ENCODE measurements at regions not wholly inside any gene's neighbourhood (a gene's known extent, or its start where the extent isn't known, plus 50 kb on each side); places are given as distances from the start of the nearest gene placed in this dataset.
"Not testable (repeated sequence)": the region's sequence is repeated elsewhere in the genome, so short reads cannot be mapped to it uniquely, and the experiment has no call there.

DNA sequence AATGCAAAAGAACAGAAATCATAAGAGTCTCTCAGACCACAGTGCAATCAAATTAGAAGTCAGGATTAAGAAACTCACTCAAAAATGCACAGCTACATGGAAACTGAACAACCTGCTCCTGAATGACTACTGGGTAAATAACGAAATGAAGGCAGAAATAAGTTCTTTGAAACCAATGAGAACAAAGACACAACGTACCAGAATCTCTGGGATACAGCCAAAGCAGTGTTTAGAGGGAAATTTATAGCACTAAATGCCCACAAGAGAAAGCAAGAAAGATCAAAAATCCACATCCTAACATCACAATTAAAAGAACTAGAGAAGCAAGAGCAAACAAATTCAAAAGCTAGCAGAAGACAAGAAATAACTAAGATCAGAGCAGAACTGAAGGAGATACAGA lies 160.5 kb upstream of the ZNF648 start:
- not testable (repeated sequence) for H3K36me3 Mint-ChIP-seq; ATAC-seq (ENCODE audit: low read depth in 2 of 2); H3K4me1 ChIP-seq (ENCODE audit: control insufficient read depth, insufficient read depth, low read length, poor library complexity, severe bottlenecking); H3K9me3 ChIP-seq (ENCODE audit: control insufficient read depth in 2 of 2, low read length in 2 of 2); H3K36me3 ChIP-seq (ENCODE audit: control insufficient read depth, insufficient read depth, low read length); H3K4me3 ChIP-seq (ENCODE audit: low read depth, low read length); H3K27ac Mint-ChIP-seq; H3K4me3 Mint-ChIP-seq; H3K27me3 ChIP-seq (ENCODE audit: control insufficient read depth, insufficient read depth, low read length); H3K4me1 Mint-ChIP-seq; H3K27ac ChIP-seq (ENCODE audit: insufficient read depth, low read length, poor library complexity, severe bottlenecking); DNase-seq
- H3K9me3 Mint-ChIP-seq = peaks cover 2 to 33% (median 8%) of the 10 kb centered on the region in 7 donors
- H3K27me3 Mint-ChIP-seq = peaks cover 17% of the 10 kb centered on the region

DNA sequence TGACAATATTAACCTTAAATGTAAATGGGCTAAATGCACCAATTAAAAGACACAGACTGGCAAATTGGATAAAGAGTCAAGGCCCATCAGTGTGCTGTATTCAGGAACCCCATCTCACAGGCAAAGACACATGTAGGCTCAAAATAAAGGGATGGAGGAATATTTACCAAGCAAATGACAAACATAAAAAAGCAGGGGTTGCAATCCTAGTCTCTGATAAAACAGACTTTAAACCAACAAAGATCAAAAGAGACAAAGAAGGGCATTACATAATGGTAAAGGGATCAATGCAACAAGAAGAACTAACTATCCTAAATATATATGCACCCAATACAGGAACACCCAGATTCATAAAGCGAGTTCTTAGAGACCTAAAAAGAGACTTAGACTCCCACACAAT lies 159.9 kb upstream of the ZNF648 start:
- not testable (repeated sequence) for H3K4me1 Mint-ChIP-seq; ATAC-seq (ENCODE audit: low read depth in 2 of 2); H3K4me1 ChIP-seq (ENCODE audit: control insufficient read depth, insufficient read depth, low read length, poor library complexity, severe bottlenecking); DNase-seq; H3K27ac Mint-ChIP-seq; H3K9me3 ChIP-seq (ENCODE audit: control insufficient read depth in 2 of 2, low read length in 2 of 2); H3K4me3 ChIP-seq (ENCODE audit: low read depth, low read length); H3K36me3 Mint-ChIP-seq; H3K27ac ChIP-seq (ENCODE audit: insufficient read depth, low read length, poor library complexity, severe bottlenecking); H3K4me3 Mint-ChIP-seq; H3K36me3 ChIP-seq (ENCODE audit: control insufficient read depth, insufficient read depth, low read length); H3K27me3 ChIP-seq (ENCODE audit: control insufficient read depth, insufficient read depth, low read length)
- peaks cover 2 to 33% (median 9%) of the 10 kb centered on the region in 7 donors for H3K9me3 Mint-ChIP-seq
- peaks cover 22% of the 10 kb centered on the region for H3K27me3 Mint-ChIP-seq

DNA sequence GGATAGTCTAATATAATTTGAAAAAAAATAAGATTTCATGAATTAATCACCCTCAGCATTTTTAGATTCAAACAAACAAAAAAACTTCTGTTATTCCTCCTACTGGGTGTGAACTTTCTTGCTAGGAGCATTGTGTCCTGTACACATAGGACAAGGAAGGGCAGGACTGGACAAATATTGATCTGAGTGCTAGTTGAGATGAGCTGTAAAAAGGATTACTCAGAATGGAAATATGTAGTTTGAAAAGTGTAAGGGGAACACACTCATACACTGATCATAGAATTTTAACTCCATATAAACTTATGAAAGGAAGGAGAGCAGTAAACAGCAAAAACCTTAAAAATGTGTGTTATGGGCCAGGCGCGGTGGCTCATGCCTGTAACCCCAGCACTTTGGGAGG lies 156.5 kb upstream of the ZNF648 start:
- Histone ChIP-seq H3K27ac (ENCODE audit: insufficient read depth, low read length, poor library complexity, severe bottlenecking) (no peak overlapping the region), H3K4me3 (ENCODE audit: low read depth, low read length) (no peak overlapping the region), H3K4me1 (ENCODE audit: control insufficient read depth, insufficient read depth, low read length, poor library complexity, severe bottlenecking) (no peaks in the 10 kb centered on the region), H3K36me3 (ENCODE audit: control insufficient read depth, insufficient read depth, low read length) (no peaks in the 10 kb centered on the region), H3K27me3 (ENCODE audit: control insufficient read depth, insufficient read depth, low read length) (peaks cover 6% of the 10 kb centered on the region), H3K9me3 (ENCODE audit: control insufficient read depth in 2 of 2, low read length in 2 of 2) (no peaks in the 10 kb centered on the region)
- Mint-ChIP-seq H3K27me3 (peaks cover 18% of the 10 kb centered on the region), H3K4me3 (no peak overlapping the region), H3K36me3 (no peaks in the 10 kb centered on the region), H3K27ac (no peak overlapping the region), H3K9me3 (peaks cover 2 to 25% (median 7%) of the 10 kb centered on the region in 7 donors), H3K4me1 (no peaks in the 10 kb centered on the region)
- DNase-seq (no peak), ATAC-seq (ENCODE audit: low read depth in 2 of 2) (no peak)

DNA sequence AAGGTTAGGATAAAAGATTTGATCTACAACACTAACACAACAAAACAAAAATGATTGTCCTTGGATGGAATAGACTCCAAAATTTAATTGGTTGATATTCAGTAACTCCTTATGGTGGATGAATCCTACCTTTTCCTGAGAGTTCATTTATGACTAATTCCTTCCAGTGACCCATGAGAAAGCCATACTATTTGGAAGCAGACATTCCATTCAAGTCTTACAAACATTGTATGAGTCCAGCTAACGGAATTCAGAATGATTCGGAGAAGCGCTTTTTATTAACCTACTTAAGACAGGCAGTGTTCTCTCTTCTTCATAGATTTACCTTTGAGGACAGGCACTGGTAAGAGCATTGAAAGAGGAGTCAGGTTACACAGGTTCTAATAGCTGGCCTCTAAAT lies 155.6 kb upstream of the ZNF648 start:
- Mint-ChIP-seq H3K4me3 (no peak overlapping the region), H3K27ac (no peak overlapping the region), H3K4me1 (no peaks in the 10 kb centered on the region), H3K36me3 (no peaks in the 10 kb centered on the region), H3K9me3 (peaks cover 2 to 18% (median 6%) of the 10 kb centered on the region in 7 donors), H3K27me3 (peaks cover 22% of the 10 kb centered on the region)
- H3K4me1 ChIP-seq (ENCODE audit: control insufficient read depth, insufficient read depth, low read length, poor library complexity, severe bottlenecking) = no peaks in the 10 kb centered on the region
- no peak overlapping the region for H3K4me3 ChIP-seq (ENCODE audit: low read depth, low read length)
- no peak overlapping the region for H3K27ac ChIP-seq (ENCODE audit: insufficient read depth, low read length, poor library complexity, severe bottlenecking)
- no peak for DNase-seq
- no peaks in the 10 kb centered on the region for H3K36me3 ChIP-seq (ENCODE audit: control insufficient read depth, insufficient read depth, low read length)
- no peaks in the 10 kb centered on the region for H3K9me3 ChIP-seq (ENCODE audit: control insufficient read depth in 2 of 2, low read length in 2 of 2)
- ATAC-seq (ENCODE audit: low read depth in 2 of 2) = no peak
- peaks cover 6% of the 10 kb centered on the region for H3K27me3 ChIP-seq (ENCODE audit: control insufficient read depth, insufficient read depth, low read length)

DNA sequence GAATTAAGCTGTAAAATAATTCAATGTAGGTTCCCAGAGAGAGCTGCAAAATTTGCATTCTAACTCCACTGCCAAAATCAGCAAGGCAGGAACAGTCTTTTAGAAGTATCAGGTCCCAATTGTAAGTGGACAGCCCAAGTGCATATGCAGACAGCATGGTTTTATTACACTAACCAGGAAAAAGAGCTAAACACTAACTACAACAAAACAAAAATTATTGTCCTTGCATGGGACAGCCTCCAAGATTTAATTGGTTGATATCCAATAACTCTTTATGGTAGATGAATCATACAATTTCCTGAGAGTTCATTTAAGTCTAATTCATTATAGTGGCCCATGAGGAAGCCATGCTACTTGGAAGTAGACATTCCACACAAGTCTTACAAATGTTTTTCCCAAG lies 154.3 kb upstream of the ZNF648 start:
- H3K36me3 Mint-ChIP-seq = no peaks in the 10 kb centered on the region
- no peak overlapping the region for H3K4me3 Mint-ChIP-seq
- Histone ChIP-seq H3K4me3 (ENCODE audit: low read depth, low read length) (no peak overlapping the region), H3K4me1 (ENCODE audit: control insufficient read depth, insufficient read depth, low read length, poor library complexity, severe bottlenecking) (no peaks in the 10 kb centered on the region), H3K27me3 (ENCODE audit: control insufficient read depth, insufficient read depth, low read length) (peaks cover 5% of the 10 kb centered on the region), H3K27ac (ENCODE audit: insufficient read depth, low read length, poor library complexity, severe bottlenecking) (no peak overlapping the region), H3K36me3 (ENCODE audit: control insufficient read depth, insufficient read depth, low read length) (no peaks in the 10 kb centered on the region), H3K9me3 (ENCODE audit: control insufficient read depth in 2 of 2, low read length in 2 of 2) (no peaks in the 10 kb centered on the region)
- DNase-seq (no peak), ATAC-seq (ENCODE audit: low read depth in 2 of 2) (no peak)
- peaks cover 0 to 8% (median 3%) of the 10 kb centered on the region in 7 donors for H3K9me3 Mint-ChIP-seq
- H3K27me3 Mint-ChIP-seq = peaks cover 26% of the 10 kb centered on the region
- no peaks in the 10 kb centered on the region for H3K4me1 Mint-ChIP-seq
- no peak overlapping the region for H3K27ac Mint-ChIP-seq

DNA sequence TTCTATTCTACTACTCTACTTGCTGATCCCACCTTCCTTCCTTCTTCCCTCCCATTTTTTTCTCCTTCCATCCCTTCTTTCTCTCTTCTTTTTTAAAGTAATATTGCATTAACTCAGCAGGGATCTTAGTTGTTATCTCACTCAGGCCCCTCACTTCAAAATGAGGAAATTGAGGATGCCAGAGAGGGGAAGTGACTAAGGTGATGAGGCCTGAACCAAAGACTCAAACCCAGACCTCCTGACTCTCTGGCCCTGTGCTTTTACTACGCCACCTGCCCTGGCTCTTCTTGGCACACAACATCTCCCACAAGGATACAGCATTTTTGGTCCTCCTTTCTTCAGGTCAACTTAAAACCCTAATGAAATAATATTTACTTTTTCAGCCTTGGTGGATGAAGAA lies 151.7 kb upstream of the ZNF648 start:
- no peaks in the 10 kb centered on the region for H3K36me3 Mint-ChIP-seq

DNA sequence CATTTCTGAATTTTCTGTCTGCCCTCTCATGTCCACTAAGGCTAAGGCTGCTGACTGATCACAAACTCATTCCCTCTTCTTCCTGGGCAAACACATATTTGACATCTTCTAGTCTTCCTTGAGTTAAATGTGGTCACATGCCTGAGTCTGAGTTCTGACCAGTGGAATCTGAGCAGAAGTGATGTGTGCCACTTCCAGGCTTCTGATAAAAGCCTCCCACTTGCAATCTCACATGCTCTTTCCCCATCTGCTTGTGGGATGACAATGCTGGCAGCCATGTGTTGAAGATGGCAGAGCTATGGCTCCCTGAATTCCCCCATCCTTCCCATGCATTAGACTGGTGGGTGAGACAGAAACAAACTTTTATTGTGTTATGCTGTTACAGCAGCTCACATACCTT lies 149.9 kb upstream of the ZNF648 start:
- Mint-ChIP-seq H3K4me1 (no peaks in the 10 kb centered on the region), H3K36me3 (no peaks in the 10 kb centered on the region), H3K27ac (no peak overlapping the region), H3K9me3 (peaks cover 0 to 2% (median 0%) of the 10 kb centered on the region in 7 donors), H3K4me3 (no peak overlapping the region), H3K27me3 (peaks cover 16% of the 10 kb centered on the region)
- H3K27me3 ChIP-seq (ENCODE audit: control insufficient read depth, insufficient read depth, low read length) = no peaks in the 10 kb centered on the region
- H3K4me1 ChIP-seq (ENCODE audit: control insufficient read depth, insufficient read depth, low read length, poor library complexity, severe bottlenecking) = no peaks in the 10 kb centered on the region
- DNase-seq = no peak
- no peaks in the 10 kb centered on the region for H3K36me3 ChIP-seq (ENCODE audit: control insufficient read depth, insufficient read depth, low read length)
- H3K9me3 ChIP-seq (ENCODE audit: control insufficient read depth in 2 of 2, low read length in 2 of 2) = no peaks in the 10 kb centered on the region
- H3K4me3 ChIP-seq (ENCODE audit: low read depth, low read length) = no peak overlapping the region
- ATAC-seq (ENCODE audit: low read depth in 2 of 2) = no peak
- H3K27ac ChIP-seq (ENCODE audit: insufficient read depth, low read length, poor library complexity, severe bottlenecking) = no peak overlapping the region

More for the DNA sequence above, 151.7 kb upstream of the ZNF648 start:
- no peak for DNase-seq
- H3K9me3 Mint-ChIP-seq = peaks cover 0 to 4% (median 0%) of the 10 kb centered on the region in 7 donors
- H3K4me1 Mint-ChIP-seq = no peaks in the 10 kb centered on the region
- H3K27ac Mint-ChIP-seq = no peak overlapping the region
- H3K4me3 Mint-ChIP-seq = no peak overlapping the region
- no peaks in the 10 kb centered on the region for H3K4me1 ChIP-seq (ENCODE audit: control insufficient read depth, insufficient read depth, low read length, poor library complexity, severe bottlenecking)
- peaks cover 5% of the 10 kb centered on the region for H3K27me3 ChIP-seq (ENCODE audit: control insufficient read depth, insufficient read depth, low read length)
- H3K27me3 Mint-ChIP-seq = peaks cover 19% of the 10 kb centered on the region
- no peaks in the 10 kb centered on the region for H3K36me3 ChIP-seq (ENCODE audit: control insufficient read depth, insufficient read depth, low read length)
- ATAC-seq (ENCODE audit: low read depth in 2 of 2) = no peak
- no peaks in the 10 kb centered on the region for H3K9me3 ChIP-seq (ENCODE audit: control insufficient read depth in 2 of 2, low read length in 2 of 2)
- no peak overlapping the region for H3K4me3 ChIP-seq (ENCODE audit: low read depth, low read length)
- H3K27ac ChIP-seq (ENCODE audit: insufficient read depth, low read length, poor library complexity, severe bottlenecking) = no peak overlapping the region

DNA sequence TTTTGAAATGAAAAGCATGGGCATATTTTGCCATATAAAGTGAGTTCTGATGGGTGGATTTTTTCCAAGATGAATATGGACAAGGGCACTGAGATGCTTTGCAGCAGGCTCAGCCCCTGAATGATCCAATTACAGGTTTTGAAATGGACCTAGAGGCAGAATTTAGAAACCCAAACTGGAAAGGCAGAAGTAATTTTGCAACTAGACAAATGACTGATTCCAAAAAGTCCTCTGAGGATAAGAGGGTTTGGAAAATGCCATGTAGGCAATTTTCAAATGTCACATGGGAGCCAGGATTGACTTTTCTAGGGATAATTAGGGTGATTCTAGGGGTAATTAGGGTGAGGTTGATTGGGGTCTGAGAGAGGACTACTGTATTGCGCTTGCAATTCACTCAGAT lies 148.9 kb upstream of the ZNF648 start:
- Mint-ChIP-seq H3K27me3 (peaks cover 16% of the 10 kb centered on the region), H3K27ac (no peak overlapping the region), H3K9me3 (peaks cover 0 to 2% (median 0%) of the 10 kb centered on the region in 7 donors), H3K4me3 (no peak overlapping the region), H3K4me1 (no peaks in the 10 kb centered on the region), H3K36me3 (no peaks in the 10 kb centered on the region)
- Histone ChIP-seq H3K27me3 (ENCODE audit: control insufficient read depth, insufficient read depth, low read length) (no peaks in the 10 kb centered on the region), H3K36me3 (ENCODE audit: control insufficient read depth, insufficient read depth, low read length) (no peaks in the 10 kb centered on the region), H3K27ac (ENCODE audit: insufficient read depth, low read length, poor library complexity, severe bottlenecking) (no peak overlapping the region), H3K4me1 (ENCODE audit: control insufficient read depth, insufficient read depth, low read length, poor library complexity, severe bottlenecking) (no peaks in the 10 kb centered on the region), H3K9me3 (ENCODE audit: control insufficient read depth in 2 of 2, low read length in 2 of 2) (no peaks in the 10 kb centered on the region), H3K4me3 (ENCODE audit: low read depth, low read length) (no peak overlapping the region)
- ATAC-seq (ENCODE audit: low read depth in 2 of 2) (no peak), DNase-seq (no peak)
